ENCODE measurements at regions not wholly inside any gene's neighbourhood (a gene's known extent, or its start where the extent isn't known, plus 50 kb on each side); places are given as distances from the start of the nearest gene placed in this dataset.

GRCh38 chr2:18133310-18133709, 254.8 kb downstream of the KCNS3 start:
- TF ChIP-seq CTCF (tag by site-specific recombination; IDR thresholded peaks at IDR 0.05) (no peak), REPIN1 (tag by site-specific recombination; IDR thresholded peaks at IDR 0.05; ENCODE audit: low read depth) (no peak), ZBTB1 (tag by site-specific recombination; IDR thresholded peaks at IDR 0.05) (no peak), ZNF18 (tag by site-specific recombination; IDR thresholded peaks at IDR 0.05) (no peak), ZNF184 (tag by site-specific recombination; IDR thresholded peaks at IDR 0.05) (no peak), ZNF501 (tag by site-specific recombination; IDR thresholded peaks at IDR 0.05) (no peak), ZNF639 (tag by site-specific recombination; IDR thresholded peaks at IDR 0.05) (no peak)

Measured in HEK293 (cell line).